ENCODE measurements at regions not wholly inside any gene's neighbourhood (a gene's known extent, or its start where the extent isn't known, plus 50 kb on each side); places are given as distances from the start of the nearest gene placed in this dataset.

GRCh38 chr2:40872580-40872979 lies 420.7 kb upstream of the SLC8A1 start:
- ATAC-seq (replicated peaks in 1 of 2) = no peak
- H3K27ac Mint-ChIP-seq = no peak overlapping the region
- H3K27me3 Mint-ChIP-seq (ENCODE audit: low read depth) = no peaks in the 10 kb centered on the region
- H3K9me3 Mint-ChIP-seq = peaks cover 3 to 4% of the 10 kb centered on the region in 2 donors
- H3K4me1 Mint-ChIP-seq (ENCODE audit: low read depth) = no peaks in the 10 kb centered on the region
- H3K4me3 Mint-ChIP-seq = no peak overlapping the region
- no peaks in the 10 kb centered on the region for H3K36me3 Mint-ChIP-seq (ENCODE audit: insufficient read depth in 2 of 2)
- DNase-seq = no peak

- H3K9me3 Mint-ChIP-seq = peaks cover 2 to 3% of the 10 kb centered on the region in 2 donors
- DNase-seq (no peak), ATAC-seq (replicated peaks in 1 of 2) (no peak)
- no peak overlapping the region for H3K4me3 Mint-ChIP-seq
- H3K27me3 Mint-ChIP-seq (ENCODE audit: low read depth) = no peaks in the 10 kb centered on the region
- no peaks in the 10 kb centered on the region for H3K4me1 Mint-ChIP-seq (ENCODE audit: low read depth)
- no peak overlapping the region for H3K27ac Mint-ChIP-seq
- no peaks in the 10 kb centered on the region for H3K36me3 Mint-ChIP-seq (ENCODE audit: insufficient read depth in 2 of 2)
These were observed 422.5 kb upstream of the SLC8A1 start for GRCh38 chr2:40874380-40874779.

- Mint-ChIP-seq H3K27me3 (ENCODE audit: low read depth) (no peaks in the 10 kb centered on the region), H3K4me3 (no peak overlapping the region), H3K9me3 (peaks cover 1 to 2% of the 10 kb centered on the region in 2 donors), H3K4me1 (ENCODE audit: low read depth) (no peaks in the 10 kb centered on the region), H3K27ac (no peak overlapping the region), H3K36me3 (ENCODE audit: insufficient read depth in 2 of 2) (no peaks in the 10 kb centered on the region)
- no peak for ATAC-seq (replicated peaks in 1 of 2)
- no peak for DNase-seq
These were observed 425.9 kb upstream of the SLC8A1 start for GRCh38 chr2:40877734-40878288.

- DNase-seq (no peak), ATAC-seq (replicated peaks in 1 of 2) (no peak)
- Mint-ChIP-seq H3K9me3 (no peaks in the 10 kb centered on the region), H3K27ac (no peak overlapping the region), H3K4me1 (ENCODE audit: low read depth) (no peaks in the 10 kb centered on the region), H3K4me3 (no peak overlapping the region), H3K27me3 (ENCODE audit: low read depth) (no peaks in the 10 kb centered on the region), H3K36me3 (ENCODE audit: insufficient read depth in 2 of 2) (no peaks in the 10 kb centered on the region)
These were observed 427.4 kb upstream of the SLC8A1 start for GRCh38 chr2:40879305-40879704.

GRCh38 chr2:40886100-40886499 lies 434.2 kb upstream of the SLC8A1 start:
- no peak overlapping the region for H3K4me3 Mint-ChIP-seq
- ATAC-seq (replicated peaks in 1 of 2) (no peak), DNase-seq (no peak)
- H3K9me3 Mint-ChIP-seq = peaks cover 0 to 3% of the 10 kb centered on the region in 2 donors
- H3K27me3 Mint-ChIP-seq (ENCODE audit: low read depth) = no peaks in the 10 kb centered on the region
- H3K4me1 Mint-ChIP-seq (ENCODE audit: low read depth) = no peaks in the 10 kb centered on the region
- no peak overlapping the region for H3K27ac Mint-ChIP-seq
- no peaks in the 10 kb centered on the region for H3K36me3 Mint-ChIP-seq (ENCODE audit: insufficient read depth in 2 of 2)

- ATAC-seq (replicated peaks in 1 of 2) (no peak), DNase-seq (no peak)
- H3K4me3 Mint-ChIP-seq = no peak overlapping the region
- no peaks in the 10 kb centered on the region for H3K4me1 Mint-ChIP-seq (ENCODE audit: low read depth)
- H3K27me3 Mint-ChIP-seq (ENCODE audit: low read depth) = no peaks in the 10 kb centered on the region
- H3K9me3 Mint-ChIP-seq = peaks cover 0 to 3% of the 10 kb centered on the region in 2 donors
- H3K36me3 Mint-ChIP-seq (ENCODE audit: insufficient read depth in 2 of 2) = no peaks in the 10 kb centered on the region
- no peak overlapping the region for H3K27ac Mint-ChIP-seq
These were observed 434.8 kb upstream of the SLC8A1 start for GRCh38 chr2:40886655-40887054.

- Mint-ChIP-seq H3K27ac (no peak overlapping the region), H3K4me1 (ENCODE audit: low read depth) (no peaks in the 10 kb centered on the region), H3K27me3 (ENCODE audit: low read depth) (no peaks in the 10 kb centered on the region), H3K4me3 (no peak overlapping the region), H3K36me3 (ENCODE audit: insufficient read depth in 2 of 2) (no peaks in the 10 kb centered on the region), H3K9me3 (peaks cover 0 to 4% of the 10 kb centered on the region in 2 donors)
- ATAC-seq (replicated peaks in 1 of 2) (no peak), DNase-seq (no peak)
These were observed 444.5 kb upstream of the SLC8A1 start for GRCh38 chr2:40896358-40896757.

GRCh38 chr2:40914666-40915065 lies 462.8 kb upstream of the SLC8A1 start:
- H3K27ac Mint-ChIP-seq = no peak overlapping the region
- peaks cover 1 to 4% of the 10 kb centered on the region in 2 donors for H3K9me3 Mint-ChIP-seq
- ATAC-seq (replicated peaks in 1 of 2) (no peak), DNase-seq (no peak)
- no peaks in the 10 kb centered on the region for H3K27me3 Mint-ChIP-seq (ENCODE audit: low read depth)
- H3K4me1 Mint-ChIP-seq (ENCODE audit: low read depth) = no peaks in the 10 kb centered on the region
- H3K4me3 Mint-ChIP-seq = no peak overlapping the region
- H3K36me3 Mint-ChIP-seq (ENCODE audit: insufficient read depth in 2 of 2) = no peaks in the 10 kb centered on the region

GRCh38 chr2:40915651-40916050 lies 463.8 kb upstream of the SLC8A1 start:
- Mint-ChIP-seq H3K4me3 (no peak overlapping the region), H3K27ac (no peak overlapping the region), H3K4me1 (ENCODE audit: low read depth) (no peaks in the 10 kb centered on the region), H3K9me3 (peaks cover 1 to 4% of the 10 kb centered on the region in 2 donors), H3K27me3 (ENCODE audit: low read depth) (no peaks in the 10 kb centered on the region), H3K36me3 (ENCODE audit: insufficient read depth in 2 of 2) (no peaks in the 10 kb centered on the region)
- DNase-seq (no peak), ATAC-seq (replicated peaks in 1 of 2) (no peak)

- DNase-seq (no peak), ATAC-seq (replicated peaks in 1 of 2) (no peak)
- peaks cover 0 to 2% of the 10 kb centered on the region in 2 donors for H3K36me3 Mint-ChIP-seq (ENCODE audit: insufficient read depth in 2 of 2)
- no peak overlapping the region for H3K4me3 Mint-ChIP-seq
- no peak overlapping the region for H3K27ac Mint-ChIP-seq
- peaks cover 3 to 5% of the 10 kb centered on the region in 2 donors for H3K9me3 Mint-ChIP-seq
- no peaks in the 10 kb centered on the region for H3K27me3 Mint-ChIP-seq (ENCODE audit: low read depth)
- no peaks in the 10 kb centered on the region for H3K4me1 Mint-ChIP-seq (ENCODE audit: low read depth)
These were observed 483.5 kb upstream of the SLC8A1 start for GRCh38 chr2:40935349-40935748.

- ATAC-seq (replicated peaks in 1 of 2) = no peak
- H3K27me3 Mint-ChIP-seq (ENCODE audit: low read depth) = no peaks in the 10 kb centered on the region
- H3K4me1 Mint-ChIP-seq (ENCODE audit: low read depth) = no peaks in the 10 kb centered on the region
- H3K9me3 Mint-ChIP-seq = peaks cover 5 to 8% of the 10 kb centered on the region in 2 donors
- no peak overlapping the region for H3K27ac Mint-ChIP-seq
- DNase-seq = no peak
- no peak overlapping the region for H3K4me3 Mint-ChIP-seq
- H3K36me3 Mint-ChIP-seq (ENCODE audit: insufficient read depth in 2 of 2) = peaks cover 0 to 3% of the 10 kb centered on the region in 2 donors
These were observed 485.4 kb upstream of the SLC8A1 start for GRCh38 chr2:40937284-40937683.

GRCh38 chr2:40953341-40953740 lies 501.5 kb upstream of the SLC8A1 start:
- H3K27ac Mint-ChIP-seq = no peak overlapping the region
- no peaks in the 10 kb centered on the region for H3K36me3 Mint-ChIP-seq (ENCODE audit: insufficient read depth in 2 of 2)
- no peaks in the 10 kb centered on the region for H3K27me3 Mint-ChIP-seq (ENCODE audit: low read depth)
- peaks cover 0 to 5% of the 10 kb centered on the region in 2 donors for H3K9me3 Mint-ChIP-seq
- no peak overlapping the region for H3K4me3 Mint-ChIP-seq
- DNase-seq (no peak), ATAC-seq (replicated peaks in 1 of 2) (no peak)
- H3K4me1 Mint-ChIP-seq (ENCODE audit: low read depth) = no peaks in the 10 kb centered on the region

GRCh38 chr2:40955042-40955441 lies 503.2 kb upstream of the SLC8A1 start:
- no peak overlapping the region for H3K4me3 Mint-ChIP-seq
- H3K36me3 Mint-ChIP-seq (ENCODE audit: insufficient read depth in 2 of 2) = no peaks in the 10 kb centered on the region
- H3K27ac Mint-ChIP-seq = no peak overlapping the region
- H3K4me1 Mint-ChIP-seq (ENCODE audit: low read depth) = no peaks in the 10 kb centered on the region
- no peak for DNase-seq
- peaks cover 0 to 5% of the 10 kb centered on the region in 2 donors for H3K9me3 Mint-ChIP-seq
- no peak for ATAC-seq (replicated peaks in 1 of 2)
- H3K27me3 Mint-ChIP-seq (ENCODE audit: low read depth) = no peaks in the 10 kb centered on the region

- Mint-ChIP-seq H3K4me1 (ENCODE audit: low read depth) (no peaks in the 10 kb centered on the region), H3K9me3 (peaks cover 0 to 5% of the 10 kb centered on the region in 2 donors), H3K27me3 (ENCODE audit: low read depth) (no peaks in the 10 kb centered on the region), H3K4me3 (no peak overlapping the region), H3K36me3 (ENCODE audit: insufficient read depth in 2 of 2) (no peaks in the 10 kb centered on the region), H3K27ac (no peak overlapping the region)
- DNase-seq (no peak), ATAC-seq (replicated peaks in 1 of 2) (no peak)
These were observed 503.7 kb upstream of the SLC8A1 start for GRCh38 chr2:40955635-40956034.

Data from activated T-cell treated with anti-CD3 and anti-CD28 coated beads, Interleukin-2, amount 50 U/mL, for 72 hours (primary cell).